ENCODE measurements at regions not wholly inside any gene's neighbourhood (a gene's known extent, or its start where the extent isn't known, plus 50 kb on each side); places are given as distances from the start of the nearest gene placed in this dataset.

GRCh38 chr3:177278016-177278415 lies 80.7 kb upstream of the TBL1XR1 start:
- no peak overlapping the region for H3K4me2 ChIP-seq (replicated peaks; ENCODE audit: low read depth, low read length, poor library complexity, severe bottlenecking)
- peaks cover 3% of the 10 kb centered on the region for H3K9me3 Mint-ChIP-seq (ENCODE audit: insufficient read depth)
- ATAC-seq (ENCODE audit: low read depth) (no peak), DNase-seq (no peak)
- H3K9me3 ChIP-seq (ENCODE audit: control extremely low read depth in 1 of 3, control insufficient read depth in 2 of 3, insufficient read depth in 1 of 3, low read length in 2 of 3), result peaks cover 0 to 11% (median 6%) of the 10 kb centered on the region in 3 donors
- H2AFZ ChIP-seq (ENCODE audit: insufficient read depth, low read depth, low read length, poor library complexity, severe bottlenecking), result no peak overlapping the region
- H3K27me3 ChIP-seq (replicated peaks in 1 of 4; ENCODE audit: control extremely low read depth in 1 of 4, control insufficient read depth in 3 of 4, insufficient read depth in 4 of 4, low read length in 3 of 4), result no peaks in the 10 kb centered on the region
- intact Hi-C loops (cut with micrococcal nuclease), result no loop called here
- H3K27me3 Mint-ChIP-seq, result no peaks in the 10 kb centered on the region
- H4K20me1 ChIP-seq (ENCODE audit: control insufficient read depth, insufficient read depth, low read length, poor library complexity, severe bottlenecking), result no peaks in the 10 kb centered on the region
- H3K4me3 ChIP-seq (ENCODE audit: control extremely low read depth in 1 of 5, extremely low read depth in 1 of 5, insufficient read depth in 1 of 5, low read depth in 2 of 5, low read length in 4 of 5), result no peak overlapping the region
- ChIA-PET CTCF (interaction anchor here (0.6 kb wide), 1 partner anchor 26 kb away, joined by 4 read pairs; no protein-coding TSS in a partner anchor), POLR2A (no interaction called here)
- no peak overlapping the region for H3K27ac Mint-ChIP-seq
- H3K79me2 ChIP-seq (ENCODE audit: control insufficient read depth, insufficient read depth, low read length), result no peaks in the 10 kb centered on the region
- H3K27ac ChIP-seq (ENCODE audit: low read length in 2 of 2), result no peak overlapping the region
- TF ChIP-seq, protein P1, sequence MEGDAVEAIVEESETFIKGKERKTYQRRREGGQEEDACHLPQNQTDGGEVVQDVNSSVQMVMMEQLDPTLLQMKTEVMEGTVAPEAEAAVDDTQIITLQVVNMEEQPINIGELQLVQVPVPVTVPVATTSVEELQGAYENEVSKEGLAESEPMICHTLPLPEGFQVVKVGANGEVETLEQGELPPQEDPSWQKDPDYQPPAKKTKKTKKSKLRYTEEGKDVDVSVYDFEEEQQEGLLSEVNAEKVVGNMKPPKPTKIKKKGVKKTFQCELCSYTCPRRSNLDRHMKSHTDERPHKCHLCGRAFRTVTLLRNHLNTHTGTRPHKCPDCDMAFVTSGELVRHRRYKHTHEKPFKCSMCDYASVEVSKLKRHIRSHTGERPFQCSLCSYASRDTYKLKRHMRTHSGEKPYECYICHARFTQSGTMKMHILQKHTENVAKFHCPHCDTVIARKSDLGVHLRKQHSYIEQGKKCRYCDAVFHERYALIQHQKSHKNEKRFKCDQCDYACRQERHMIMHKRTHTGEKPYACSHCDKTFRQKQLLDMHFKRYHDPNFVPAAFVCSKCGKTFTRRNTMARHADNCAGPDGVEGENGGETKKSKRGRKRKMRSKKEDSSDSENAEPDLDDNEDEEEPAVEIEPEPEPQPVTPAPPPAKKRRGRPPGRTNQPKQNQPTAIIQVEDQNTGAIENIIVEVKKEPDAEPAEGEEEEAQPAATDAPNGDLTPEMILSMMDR (IDR thresholded peaks at IDR 0.05), result no peak
- TF ChIP-seq EZH2 (IDR thresholded peaks at IDR 0.05; ENCODE audit: borderline replicate concordance, insufficient read depth, low read depth, low read length, poor library complexity, severe bottlenecking), result no peak
- H3K4me1 ChIP-seq (ENCODE audit: control insufficient read depth in 2 of 2, insufficient read depth in 2 of 2, low read length in 2 of 2), result peaks cover 19 to 20% of the 10 kb centered on the region in 2 donors
- no peak overlapping the region for H3K4me3 Mint-ChIP-seq
- H3K9ac ChIP-seq (ENCODE audit: low read length), result no peak overlapping the region
- H3K4me1 Mint-ChIP-seq, result peaks cover 23% of the 10 kb centered on the region
- no peaks in the 10 kb centered on the region for H3K36me3 ChIP-seq (replicated peaks in 1 of 2; ENCODE audit: control extremely low read depth in 1 of 2, control insufficient read depth in 1 of 2, extremely low read depth in 1 of 2, insufficient read depth in 2 of 2, low read length in 1 of 2)

DNA sequence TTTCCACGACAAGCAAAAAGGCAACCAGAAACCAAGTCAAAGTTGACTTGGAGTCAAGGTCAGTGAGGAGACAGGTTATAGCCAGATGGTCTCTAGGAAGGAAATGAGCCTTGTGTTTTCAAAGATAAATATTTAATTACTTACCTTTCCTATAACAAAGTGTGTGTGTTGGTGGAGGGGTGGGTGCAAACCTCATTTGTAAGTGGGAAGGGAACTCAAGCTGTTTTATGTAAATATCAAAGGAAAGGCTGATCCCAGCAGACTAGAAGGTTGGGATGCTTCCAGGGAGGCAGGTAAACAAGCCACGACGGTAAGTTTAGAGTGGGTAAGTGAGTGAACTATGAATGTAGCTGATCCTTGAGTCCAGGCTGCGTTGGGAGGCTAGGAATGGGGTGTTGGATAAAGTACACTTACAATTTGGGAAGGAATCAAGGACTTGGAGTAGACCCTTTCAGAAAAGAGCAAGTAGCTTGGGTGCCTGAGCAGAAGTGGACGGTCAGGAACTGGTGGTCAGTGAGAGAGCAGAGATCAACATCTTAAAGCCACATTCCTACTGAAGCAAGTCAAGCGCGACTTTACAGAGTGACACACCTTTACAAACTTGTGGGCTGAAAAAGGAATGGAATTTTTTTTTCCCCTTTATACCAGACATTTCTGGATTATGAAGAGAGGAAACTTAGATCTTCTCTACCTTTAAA lies 82.0 kb upstream of the TBL1XR1 start:
- Histone ChIP-seq H3K36me3 (replicated peaks in 1 of 2; ENCODE audit: control extremely low read depth in 1 of 2, control insufficient read depth in 1 of 2, extremely low read depth in 1 of 2, insufficient read depth in 2 of 2, low read length in 1 of 2) (no peaks in the 10 kb centered on the region), H3K9ac (ENCODE audit: low read length) (no peak overlapping the region), H4K20me1 (ENCODE audit: control insufficient read depth, insufficient read depth, low read length, poor library complexity, severe bottlenecking) (no peaks in the 10 kb centered on the region), H2AFZ (ENCODE audit: insufficient read depth, low read depth, low read length, poor library complexity, severe bottlenecking) (no peak overlapping the region), H3K27me3 (replicated peaks in 1 of 4; ENCODE audit: control extremely low read depth in 1 of 4, control insufficient read depth in 3 of 4, insufficient read depth in 4 of 4, low read length in 3 of 4) (no peaks in the 10 kb centered on the region), H3K79me2 (ENCODE audit: control insufficient read depth, insufficient read depth, low read length) (no peaks in the 10 kb centered on the region), H3K9me3 (ENCODE audit: control extremely low read depth in 1 of 3, control insufficient read depth in 2 of 3, insufficient read depth in 1 of 3, low read length in 2 of 3) (peaks cover 0 to 11% (median 6%) of the 10 kb centered on the region in 3 donors), H3K27ac (ENCODE audit: low read length in 2 of 2) (no peak overlapping the region), H3K4me1 (ENCODE audit: control insufficient read depth in 2 of 2, insufficient read depth in 2 of 2, low read length in 2 of 2) (peaks cover 19 to 20% of the 10 kb centered on the region in 2 donors), H3K4me3 (ENCODE audit: control extremely low read depth in 1 of 5, extremely low read depth in 1 of 5, insufficient read depth in 1 of 5, low read depth in 2 of 5, low read length in 4 of 5) (no peak overlapping the region), H3K4me2 (replicated peaks; ENCODE audit: low read depth, low read length, poor library complexity, severe bottlenecking) (no peak overlapping the region)
- ATAC-seq (ENCODE audit: low read depth), result no peak
- ChIA-PET POLR2A (no interaction called here), CTCF (no interaction called here)
- Mint-ChIP-seq H3K9me3 (ENCODE audit: insufficient read depth) (peaks cover 3% of the 10 kb centered on the region), H3K4me1 (peaks cover 24% of the 10 kb centered on the region), H3K4me3 (no peak overlapping the region), H3K27me3 (no peaks in the 10 kb centered on the region), H3K27ac (no peak overlapping the region)
- TF ChIP-seq, protein P1 (IDR thresholded peaks at IDR 0.05), result no peak
- TF ChIP-seq EZH2 (IDR thresholded peaks at IDR 0.05; ENCODE audit: borderline replicate concordance, insufficient read depth, low read depth, low read length, poor library complexity, severe bottlenecking), result no peak
- no peak for DNase-seq
- WGBS (ENCODE audit: insufficient coverage), result 100% methylated on average over 3 of the region's 7 CpGs
- intact Hi-C loops (cut with micrococcal nuclease), result no loop called here
